Stimulated activated CD4-positive, alpha-beta T cell treated with anti-CD3 and anti-CD28 coated beads, Interleukin-2, amount 100 ng/mL, for 24 hours (primary cell): ENCODE measurements at regions not wholly inside any gene's neighbourhood (a gene's known extent, or its start where the extent isn't known, plus 50 kb on each side); places are given as distances from the start of the nearest gene placed in this dataset.

Experiments used
- DNase-seq, 2 donors: peaks; one replicate each; pipeline ENCODE4 v3.0.0-alpha.2; 2020

GRCh38 chr3:22907796-22908195 lies 295.3 kb upstream of the UBE2E2 start:
- no peak for DNase-seq

- DNase-seq, result no peak
Measured at GRCh38 chr3:22908989-22909507, 294.1 kb upstream of the UBE2E2 start.

- no peak for DNase-seq
Measured at GRCh38 chr3:22916933-22917332, 286.2 kb upstream of the UBE2E2 start.

DNA sequence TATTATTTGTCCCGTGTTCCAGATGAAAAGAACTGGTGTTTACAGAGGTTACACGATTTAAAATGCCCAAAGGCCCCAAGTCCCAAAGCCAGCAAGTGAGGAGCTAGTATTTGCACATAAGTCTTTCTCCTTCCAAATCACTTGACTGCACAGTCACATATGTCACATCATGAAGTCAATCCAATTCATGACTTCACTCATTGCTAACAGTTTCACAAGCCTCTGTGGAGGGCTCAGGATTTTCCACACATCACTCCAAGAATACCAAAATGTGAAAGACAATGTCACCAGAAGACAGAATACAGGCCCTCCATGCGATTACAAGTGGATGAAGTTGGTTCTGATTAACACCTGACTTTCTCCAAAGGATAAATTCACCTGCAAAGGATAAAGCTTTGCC lies 283.1 kb upstream of the UBE2E2 start:
- no peak for DNase-seq

DNA sequence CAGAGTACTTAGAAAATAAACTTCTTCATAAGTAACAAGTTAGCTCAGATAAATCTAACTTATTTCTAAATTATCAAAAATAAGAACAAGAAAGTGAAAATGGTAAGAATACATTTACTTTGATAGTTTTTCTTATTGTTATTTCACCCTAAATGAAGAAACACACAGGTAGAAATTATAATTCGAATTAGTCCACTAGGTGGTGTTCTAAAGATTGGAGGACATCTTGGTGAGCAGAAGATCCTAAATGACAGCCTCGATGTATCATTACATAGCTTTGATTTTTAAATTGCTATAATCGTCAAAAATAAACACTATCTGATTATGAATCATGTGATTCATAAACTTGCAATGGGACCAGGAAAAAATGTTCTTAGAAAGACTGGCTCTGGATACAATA lies 280.8 kb upstream of the UBE2E2 start:
- DNase-seq, result no peak

GRCh38 chr3:22923711-22924110 lies 279.4 kb upstream of the UBE2E2 start:
- no peak for DNase-seq

DNA sequence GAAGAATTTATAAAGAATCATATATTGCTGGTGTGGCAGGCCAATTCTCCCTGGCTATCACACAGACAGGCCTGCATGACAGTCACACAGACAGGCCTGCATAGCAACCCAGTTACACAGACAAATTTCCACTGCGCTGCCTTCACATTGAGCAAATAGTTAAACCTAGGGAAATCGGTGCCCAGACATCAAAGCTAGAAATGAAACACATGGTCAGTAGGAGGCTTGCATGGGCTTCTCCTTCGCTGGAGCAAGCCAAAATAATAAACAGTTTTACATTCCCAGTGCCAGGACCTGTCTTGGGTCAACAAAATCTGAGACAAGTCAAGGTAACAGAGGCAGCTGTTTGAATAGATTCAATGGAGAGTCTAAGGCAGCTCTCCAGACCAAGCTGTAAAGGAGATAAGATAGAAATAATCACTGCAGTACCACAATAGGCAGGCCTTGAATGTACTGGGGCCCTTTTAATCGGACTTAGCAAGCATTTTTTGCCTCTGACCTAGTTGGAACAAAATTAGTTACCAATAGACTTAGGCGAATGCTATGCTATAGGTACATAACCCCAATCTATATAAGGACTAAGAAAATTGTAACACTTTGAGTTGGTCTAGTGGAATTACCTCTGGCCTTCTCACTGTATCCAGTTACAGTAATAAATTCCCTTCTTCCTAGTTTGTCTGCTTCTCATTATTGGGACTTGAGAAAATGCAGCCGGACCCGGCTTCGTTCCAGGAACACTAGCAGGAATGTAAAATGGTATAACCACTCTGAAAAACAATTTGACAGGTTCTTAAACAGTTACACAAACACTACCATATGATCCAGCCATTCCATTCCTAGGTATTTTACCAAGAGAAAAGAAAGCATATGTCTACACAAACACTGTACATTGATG lies 274.7 kb upstream of the UBE2E2 start:
- no peak for DNase-seq

GRCh38 chr3:22933051-22933840 lies 269.9 kb upstream of the UBE2E2 start:
- no peak for DNase-seq

- no peak for DNase-seq
Measured at GRCh38 chr3:22933841-22934116, 269.3 kb upstream of the UBE2E2 start.

DNA sequence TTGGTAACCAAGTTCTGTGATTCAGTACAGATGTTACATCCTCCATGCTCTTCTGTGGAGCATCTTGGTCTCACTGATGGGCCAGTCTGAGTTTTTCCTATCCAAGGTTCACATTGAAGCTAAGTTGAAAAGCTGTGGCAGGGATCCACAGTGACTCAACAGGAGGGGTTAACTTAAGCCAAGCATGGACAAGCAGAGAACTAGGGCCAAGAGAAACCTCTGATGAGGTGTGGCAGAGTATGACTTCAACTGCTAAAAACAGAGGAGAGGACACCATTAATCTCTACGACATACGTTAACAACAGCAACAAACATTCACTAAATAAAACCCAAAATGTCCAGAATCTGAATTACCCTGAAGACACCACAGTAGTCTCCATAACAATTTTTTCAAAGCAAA lies 268.1 kb upstream of the UBE2E2 start:
- no peak for DNase-seq

DNA sequence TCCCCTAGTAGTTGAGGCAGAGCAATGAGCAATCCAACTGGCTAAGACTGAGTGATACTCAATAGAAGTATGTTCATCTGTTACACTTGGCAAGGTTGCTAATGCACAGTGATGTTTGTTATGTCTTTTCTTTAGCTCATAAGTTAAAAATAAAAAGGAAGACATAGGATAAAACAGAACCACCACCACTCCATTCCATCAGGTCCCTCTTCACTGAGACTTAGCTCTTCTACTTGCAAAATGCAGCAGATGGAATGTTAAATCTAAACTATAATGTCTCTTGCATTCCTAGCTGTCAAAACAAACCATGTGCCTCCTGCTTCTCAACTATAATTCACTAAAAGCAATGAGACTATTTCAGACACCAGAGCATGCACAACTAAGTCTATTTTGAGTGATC lies 265.6 kb upstream of the UBE2E2 start:
- no peak for DNase-seq

- DNase-seq, result no peak
Measured at GRCh38 chr3:22938739-22939138, 264.4 kb upstream of the UBE2E2 start.

DNA sequence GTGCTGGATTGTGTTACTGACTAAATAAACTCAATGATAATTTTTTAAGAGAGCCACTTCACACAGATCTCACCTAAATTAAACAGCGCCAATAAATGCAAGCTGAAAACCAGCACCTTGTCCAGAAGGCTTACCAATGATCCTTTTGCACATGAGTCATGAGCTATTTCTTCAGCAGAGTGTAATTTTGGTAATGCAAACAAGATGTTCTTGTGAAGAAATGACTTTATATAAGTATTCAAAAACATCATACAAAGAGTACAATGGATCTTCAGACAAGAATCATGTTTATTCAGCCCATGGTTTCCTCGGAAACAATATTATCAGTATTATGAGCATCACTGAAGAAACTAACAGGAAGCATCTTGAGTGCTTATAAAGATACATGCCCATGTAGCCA lies 263.8 kb upstream of the UBE2E2 start:
- no peak for DNase-seq

DNA sequence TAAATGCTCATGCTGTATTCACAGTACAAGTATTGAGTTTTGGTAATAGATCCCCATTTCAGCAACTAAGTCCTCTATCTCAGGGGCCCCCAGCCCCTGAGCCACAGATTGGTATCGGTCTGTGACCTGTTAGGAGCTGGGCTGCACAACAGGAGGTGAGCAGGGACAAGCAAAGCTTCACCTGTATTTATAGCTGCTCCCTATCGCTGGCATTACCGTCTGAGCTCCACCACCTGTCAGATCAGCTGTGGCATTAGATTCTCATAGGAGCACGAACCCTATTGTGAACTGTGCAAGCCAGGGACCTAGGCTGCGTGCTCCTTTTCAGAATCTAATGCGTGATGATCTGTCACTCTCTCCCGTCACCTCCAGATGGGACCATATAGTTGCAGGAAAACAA lies 262.8 kb upstream of the UBE2E2 start:
- DNase-seq, result no peak

- no peak for DNase-seq
Measured at GRCh38 chr3:22942981-22943380, 260.1 kb upstream of the UBE2E2 start.

GRCh38 chr3:22947851-22948250 lies 255.3 kb upstream of the UBE2E2 start:
- DNase-seq, result no peak

- DNase-seq, result no peak
Measured at GRCh38 chr3:22951910-22952309, 251.2 kb upstream of the UBE2E2 start.

DNA sequence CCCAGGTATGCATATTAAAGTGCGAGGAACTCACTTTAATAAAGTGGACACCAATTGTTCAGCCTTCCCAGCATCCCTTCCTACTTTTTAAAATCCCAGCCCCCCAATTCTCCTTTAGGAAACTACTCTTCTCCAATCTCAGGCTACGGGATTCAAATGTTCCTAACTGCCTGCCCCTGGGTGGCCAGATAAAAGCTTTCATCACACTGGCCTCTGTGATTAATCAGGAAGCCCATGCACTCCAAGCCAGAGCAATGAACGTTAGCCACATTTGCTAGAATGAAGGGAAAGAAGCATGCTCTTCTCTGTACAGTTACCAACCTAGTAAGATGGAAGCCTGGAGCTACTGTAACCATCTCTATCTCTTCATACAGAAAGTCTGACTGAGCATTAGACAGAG lies 250.3 kb upstream of the UBE2E2 start:
- no peak for DNase-seq

DNA sequence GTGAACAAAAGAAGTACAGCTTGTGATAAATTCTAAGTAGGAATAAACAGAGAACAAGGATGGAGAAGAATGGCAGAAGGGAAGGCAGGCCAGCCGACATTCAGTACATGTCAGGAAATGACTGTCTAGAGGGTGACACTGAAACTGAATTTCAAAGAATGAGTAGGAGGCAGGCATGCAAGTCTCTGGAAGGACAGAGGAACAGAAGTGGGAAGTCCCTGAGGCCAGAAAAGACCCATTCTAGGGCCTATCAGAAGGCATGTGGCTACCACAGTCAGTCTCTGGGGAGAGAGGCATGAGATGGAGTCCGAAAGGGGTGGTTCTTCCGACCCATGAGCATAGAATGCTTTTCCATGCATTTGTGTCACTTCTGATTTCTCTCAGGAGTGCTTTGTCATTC lies 243.5 kb upstream of the UBE2E2 start:
- no peak for DNase-seq

DNA sequence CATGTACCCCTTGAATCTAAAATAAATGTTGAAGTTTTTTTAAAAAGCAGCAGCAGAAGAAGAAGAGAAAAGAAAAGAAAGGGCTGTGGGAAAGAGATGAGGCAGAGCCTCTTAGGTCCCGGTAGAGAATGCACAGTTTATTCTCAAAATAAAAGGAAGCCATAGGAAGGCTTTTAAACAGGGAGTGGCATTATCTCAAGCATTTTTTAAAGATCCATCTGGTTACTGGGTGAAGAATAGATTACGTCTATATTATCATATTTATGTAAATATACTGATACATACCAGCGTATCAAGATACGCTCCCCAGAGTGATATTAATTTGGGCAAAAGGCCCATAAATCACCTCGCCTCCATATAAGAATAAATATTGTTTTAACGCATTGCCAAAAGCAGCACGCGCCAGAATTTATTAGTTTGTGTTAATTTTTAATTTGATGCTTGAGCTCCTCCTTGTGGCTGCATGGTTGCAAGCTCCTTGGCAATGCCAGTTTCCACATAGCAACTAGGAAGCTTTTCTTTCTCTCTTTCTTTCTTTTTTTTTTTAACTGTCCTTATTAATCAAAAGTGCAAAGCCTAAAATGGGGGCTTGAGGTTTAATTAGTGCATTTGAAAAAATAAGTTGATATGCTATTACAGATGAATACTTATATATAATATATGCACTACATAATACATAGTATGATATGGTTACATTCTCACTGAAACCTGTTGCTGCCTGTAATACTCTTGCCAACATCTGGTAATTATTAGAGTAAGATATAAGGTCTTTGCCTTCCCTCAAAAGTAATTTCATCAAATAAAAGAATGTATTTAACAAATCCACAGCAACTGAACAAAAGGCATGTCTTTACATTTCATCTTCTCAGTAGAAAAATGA lies 242.8 kb upstream of the UBE2E2 start:
- DNase-seq, result peak in 1 of 2 donors; percentile 5

DNA sequence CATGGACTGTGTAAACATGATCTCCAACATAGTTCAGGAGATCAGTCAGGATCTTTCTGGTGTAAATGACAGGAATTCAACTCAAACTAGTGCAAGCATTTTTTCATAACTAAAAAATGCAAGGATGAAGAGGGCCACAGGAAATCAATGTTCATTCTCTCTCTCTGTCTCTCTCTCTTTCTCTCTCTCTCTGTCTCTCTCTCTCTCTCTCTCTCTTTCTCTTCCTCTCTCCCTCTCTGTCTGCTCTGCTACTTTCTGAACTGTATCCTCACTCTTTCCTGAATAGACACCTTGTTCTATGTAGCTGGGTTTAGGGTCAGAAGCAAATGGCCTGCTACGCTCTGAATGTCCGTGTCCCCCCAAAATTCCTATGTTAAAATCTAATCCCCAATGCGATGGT lies 240.9 kb upstream of the UBE2E2 start:
- DNase-seq, result no peak

- DNase-seq, result no peak
Measured at GRCh38 chr3:22966349-22966748, 236.8 kb upstream of the UBE2E2 start.

GRCh38 chr3:22969276-22969675 lies 233.9 kb upstream of the UBE2E2 start:
- no peak for DNase-seq
